HG02938 (cell line): ENCODE measurements at regions not wholly inside any gene's neighbourhood (a gene's known extent, or its start where the extent isn't known, plus 50 kb on each side); places are given as distances from the start of the nearest gene placed in this dataset.
A peak's percentile ranks its signal among the peaks of the same experiment; 100 is the strongest.
"Not testable (repeated sequence)": the region's sequence is repeated elsewhere in the genome, so short reads cannot be mapped to it uniquely, and the experiment has no call there.

Experiments used
- ATAC-seq: cut with Tn5 transposase; IDR thresholded peaks from one replicate; pipeline ENCODE4 v1.9.1; 2021; ENCODE audit warnings: mild to moderate bottlenecking, moderate library complexity; ENCODE audit not compliant: unreplicated experiment

GRCh38 chr10:4186849-4187540, 402.0 kb upstream of the KLF6 start:
- ATAC-seq: no peak

GRCh38 chr10:4183761-4184261, 398.8 kb upstream of the KLF6 start:
- no peak for ATAC-seq

- ATAC-seq: no peak
Measured at GRCh38 chr10:4181621-4182049, 396.6 kb upstream of the KLF6 start.

GRCh38 chr10:4181081-4181480, 396.1 kb upstream of the KLF6 start:
- ATAC-seq: no peak

- no peak for ATAC-seq
Measured at GRCh38 chr10:4177791-4178190, 392.8 kb upstream of the KLF6 start.

- ATAC-seq: no peak
Measured at GRCh38 chr10:4176500-4177281, 391.7 kb upstream of the KLF6 start.

GRCh38 chr10:4174197-4174596, 389.2 kb upstream of the KLF6 start:
- ATAC-seq: no peak

GRCh38 chr10:4170633-4171314, 385.8 kb upstream of the KLF6 start:
- ATAC-seq: peak; percentile 82

- ATAC-seq: no peak
Measured at GRCh38 chr10:4170181-4170580, 385.2 kb upstream of the KLF6 start.

GRCh38 chr10:4169448-4169847, 384.4 kb upstream of the KLF6 start:
- ATAC-seq: no peak

GRCh38 chr10:4167216-4167615, 382.2 kb upstream of the KLF6 start:
- ATAC-seq: no peak

- ATAC-seq: no peak
Measured at GRCh38 chr10:4162571-4163286, 377.7 kb upstream of the KLF6 start.

- no peak for ATAC-seq
Measured at GRCh38 chr10:4159173-4159572, 374.2 kb upstream of the KLF6 start.

- ATAC-seq: no peak
Measured at GRCh38 chr10:4154191-4154715, 369.2 kb upstream of the KLF6 start.

GRCh38 chr10:4151466-4151865, 366.5 kb upstream of the KLF6 start:
- ATAC-seq: no peak

GRCh38 chr10:4150676-4151075, 365.7 kb upstream of the KLF6 start:
- no peak for ATAC-seq

- ATAC-seq: not testable (repeated sequence)
Measured at GRCh38 chr10:4149460-4149859, 364.5 kb upstream of the KLF6 start.

- ATAC-seq: no peak
Measured at GRCh38 chr10:4147245-4147644, 362.2 kb upstream of the KLF6 start.

GRCh38 chr10:4144817-4145216, 359.8 kb upstream of the KLF6 start:
- no peak for ATAC-seq

- no peak for ATAC-seq
Measured at GRCh38 chr10:4141471-4141870, 356.5 kb upstream of the KLF6 start.
